ENCODE measurements at regions not wholly inside any gene's neighbourhood (a gene's known extent, or its start where the extent isn't known, plus 50 kb on each side); places are given as distances from the start of the nearest gene placed in this dataset.

GRCh38 chr9:104238668-104239067, 144.6 kb downstream of the SMC2 start:
- H3K4me3 ChIP-seq: no peak overlapping the region
- TF ChIP-seq, protein P1, sequence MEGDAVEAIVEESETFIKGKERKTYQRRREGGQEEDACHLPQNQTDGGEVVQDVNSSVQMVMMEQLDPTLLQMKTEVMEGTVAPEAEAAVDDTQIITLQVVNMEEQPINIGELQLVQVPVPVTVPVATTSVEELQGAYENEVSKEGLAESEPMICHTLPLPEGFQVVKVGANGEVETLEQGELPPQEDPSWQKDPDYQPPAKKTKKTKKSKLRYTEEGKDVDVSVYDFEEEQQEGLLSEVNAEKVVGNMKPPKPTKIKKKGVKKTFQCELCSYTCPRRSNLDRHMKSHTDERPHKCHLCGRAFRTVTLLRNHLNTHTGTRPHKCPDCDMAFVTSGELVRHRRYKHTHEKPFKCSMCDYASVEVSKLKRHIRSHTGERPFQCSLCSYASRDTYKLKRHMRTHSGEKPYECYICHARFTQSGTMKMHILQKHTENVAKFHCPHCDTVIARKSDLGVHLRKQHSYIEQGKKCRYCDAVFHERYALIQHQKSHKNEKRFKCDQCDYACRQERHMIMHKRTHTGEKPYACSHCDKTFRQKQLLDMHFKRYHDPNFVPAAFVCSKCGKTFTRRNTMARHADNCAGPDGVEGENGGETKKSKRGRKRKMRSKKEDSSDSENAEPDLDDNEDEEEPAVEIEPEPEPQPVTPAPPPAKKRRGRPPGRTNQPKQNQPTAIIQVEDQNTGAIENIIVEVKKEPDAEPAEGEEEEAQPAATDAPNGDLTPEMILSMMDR (IDR thresholded peaks at IDR 0.05): no peak
- TF ChIP-seq EZH2 (IDR thresholded peaks at IDR 0.05): no peak
- TF ChIP-seq EZH2phosphoT487 (IDR thresholded peaks at IDR 0.05): no peak
- H3K9me3 Mint-ChIP-seq: peaks cover 4% of the 10 kb centered on the region

GRCh38 chr9:104240890-104241289, 146.8 kb downstream of the SMC2 start:
- Histone ChIP-seq H3K4me1 (no peaks in the 10 kb centered on the region), H4K20me1 (ENCODE audit: low read depth) (no peaks in the 10 kb centered on the region), H3F3A (ENCODE audit: low read depth) (no peaks in the 10 kb centered on the region), H3K4me3 (no peak overlapping the region), H2AFZ (replicated peaks) (no peak overlapping the region), H3K36me3 (no peaks in the 10 kb centered on the region), H3K27ac (no peak overlapping the region), H3K79me2 (ENCODE audit: low read depth) (no peaks in the 10 kb centered on the region), H3K9ac (no peak overlapping the region), H3K4me2 (no peak overlapping the region), H3K9me3 (ENCODE audit: low read depth) (no peaks in the 10 kb centered on the region), H3K27me3 (no peaks in the 10 kb centered on the region)
- no peaks in the 10 kb centered on the region for H3K4me1 Mint-ChIP-seq
- H3K36me3 Mint-ChIP-seq: no peaks in the 10 kb centered on the region
- TF ChIP-seq EZH2 (IDR thresholded peaks at IDR 0.05) (no peak), EZH2phosphoT487 (IDR thresholded peaks at IDR 0.05) (no peak)
- TF ChIP-seq, protein P1 (IDR thresholded peaks at IDR 0.05): no peak
- H3K27me3 Mint-ChIP-seq (ENCODE audit: insufficient read depth, low read depth): no peaks in the 10 kb centered on the region
- DNase-seq (ENCODE audit: low spot score): no peak
- H3K9me3 Mint-ChIP-seq: peaks cover 2% of the 10 kb centered on the region
- H3K27ac Mint-ChIP-seq: no peak overlapping the region
- no peak overlapping the region for H3K4me3 Mint-ChIP-seq

More at GRCh38 chr9:104238668-104239067, 144.6 kb downstream of the SMC2 start:
- no peak for DNase-seq (ENCODE audit: low spot score)
- no peak overlapping the region for H3K27ac ChIP-seq
- H3K9me3 ChIP-seq (ENCODE audit: low read depth): no peaks in the 10 kb centered on the region
- Mint-ChIP-seq H3K36me3 (no peaks in the 10 kb centered on the region), H3K27ac (no peak overlapping the region), H3K4me3 (no peak overlapping the region), H3K27me3 (ENCODE audit: insufficient read depth, low read depth) (no peaks in the 10 kb centered on the region), H3K4me1 (no peaks in the 10 kb centered on the region)
- no peak overlapping the region for H2AFZ ChIP-seq (replicated peaks)
- no peaks in the 10 kb centered on the region for H3K36me3 ChIP-seq
- H3K4me1 ChIP-seq: no peaks in the 10 kb centered on the region
- H3K79me2 ChIP-seq (ENCODE audit: low read depth): no peaks in the 10 kb centered on the region
- H3K4me2 ChIP-seq: no peak overlapping the region
- no peak overlapping the region for H3K9ac ChIP-seq
- H4K20me1 ChIP-seq (ENCODE audit: low read depth): no peaks in the 10 kb centered on the region
- no peaks in the 10 kb centered on the region for H3F3A ChIP-seq (ENCODE audit: low read depth)
- no peaks in the 10 kb centered on the region for H3K27me3 ChIP-seq

GRCh38 chr9:104245925-104246324, 151.8 kb downstream of the SMC2 start:
- no peaks in the 10 kb centered on the region for H3K36me3 Mint-ChIP-seq
- Histone ChIP-seq H3K4me3 (no peak overlapping the region), H3F3A (ENCODE audit: low read depth) (no peaks in the 10 kb centered on the region), H2AFZ (replicated peaks) (no peak overlapping the region), H3K9me3 (ENCODE audit: low read depth) (no peaks in the 10 kb centered on the region), H3K36me3 (no peaks in the 10 kb centered on the region), H3K9ac (no peak overlapping the region), H4K20me1 (ENCODE audit: low read depth) (no peaks in the 10 kb centered on the region), H3K79me2 (ENCODE audit: low read depth) (no peaks in the 10 kb centered on the region), H3K27me3 (no peaks in the 10 kb centered on the region), H3K4me2 (no peak overlapping the region), H3K27ac (no peak overlapping the region), H3K4me1 (no peaks in the 10 kb centered on the region)
- no peaks in the 10 kb centered on the region for H3K9me3 Mint-ChIP-seq
- TF ChIP-seq EZH2phosphoT487 (IDR thresholded peaks at IDR 0.05) (no peak), EZH2 (IDR thresholded peaks at IDR 0.05) (no peak)
- TF ChIP-seq, protein P1 (IDR thresholded peaks at IDR 0.05): no peak
- no peaks in the 10 kb centered on the region for H3K4me1 Mint-ChIP-seq
- H3K27ac Mint-ChIP-seq: no peak overlapping the region
- DNase-seq (ENCODE audit: low spot score): no peak
- H3K4me3 Mint-ChIP-seq: no peak overlapping the region
- no peaks in the 10 kb centered on the region for H3K27me3 Mint-ChIP-seq (ENCODE audit: insufficient read depth, low read depth)
